ENCODE measurements at regions not wholly inside any gene's neighbourhood (a gene's known extent, or its start where the extent isn't known, plus 50 kb on each side); places are given as distances from the start of the nearest gene placed in this dataset.

DNA sequence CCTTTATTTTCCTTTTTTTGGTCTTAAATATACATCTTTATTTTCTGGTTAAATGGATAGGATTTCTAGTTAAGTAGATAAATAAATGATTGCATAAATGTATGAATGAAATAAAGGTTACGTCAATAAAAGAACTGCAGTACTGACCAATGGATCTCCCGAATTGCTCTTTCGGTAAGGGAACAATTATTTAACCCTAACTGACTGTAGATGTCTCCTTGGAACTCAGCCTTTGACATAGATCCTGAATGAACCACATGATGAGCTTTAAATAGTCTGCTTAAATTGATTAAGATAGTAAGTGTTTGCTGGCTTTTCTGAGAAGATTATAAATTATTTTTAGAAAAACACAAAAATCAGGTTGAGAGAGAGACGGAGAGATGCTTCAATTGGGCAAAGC lies 391.0 kb upstream of the SYT1 start:
- TF ChIP-seq, protein P1, sequence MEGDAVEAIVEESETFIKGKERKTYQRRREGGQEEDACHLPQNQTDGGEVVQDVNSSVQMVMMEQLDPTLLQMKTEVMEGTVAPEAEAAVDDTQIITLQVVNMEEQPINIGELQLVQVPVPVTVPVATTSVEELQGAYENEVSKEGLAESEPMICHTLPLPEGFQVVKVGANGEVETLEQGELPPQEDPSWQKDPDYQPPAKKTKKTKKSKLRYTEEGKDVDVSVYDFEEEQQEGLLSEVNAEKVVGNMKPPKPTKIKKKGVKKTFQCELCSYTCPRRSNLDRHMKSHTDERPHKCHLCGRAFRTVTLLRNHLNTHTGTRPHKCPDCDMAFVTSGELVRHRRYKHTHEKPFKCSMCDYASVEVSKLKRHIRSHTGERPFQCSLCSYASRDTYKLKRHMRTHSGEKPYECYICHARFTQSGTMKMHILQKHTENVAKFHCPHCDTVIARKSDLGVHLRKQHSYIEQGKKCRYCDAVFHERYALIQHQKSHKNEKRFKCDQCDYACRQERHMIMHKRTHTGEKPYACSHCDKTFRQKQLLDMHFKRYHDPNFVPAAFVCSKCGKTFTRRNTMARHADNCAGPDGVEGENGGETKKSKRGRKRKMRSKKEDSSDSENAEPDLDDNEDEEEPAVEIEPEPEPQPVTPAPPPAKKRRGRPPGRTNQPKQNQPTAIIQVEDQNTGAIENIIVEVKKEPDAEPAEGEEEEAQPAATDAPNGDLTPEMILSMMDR (IDR thresholded peaks at IDR 0.05): no peak

DNA sequence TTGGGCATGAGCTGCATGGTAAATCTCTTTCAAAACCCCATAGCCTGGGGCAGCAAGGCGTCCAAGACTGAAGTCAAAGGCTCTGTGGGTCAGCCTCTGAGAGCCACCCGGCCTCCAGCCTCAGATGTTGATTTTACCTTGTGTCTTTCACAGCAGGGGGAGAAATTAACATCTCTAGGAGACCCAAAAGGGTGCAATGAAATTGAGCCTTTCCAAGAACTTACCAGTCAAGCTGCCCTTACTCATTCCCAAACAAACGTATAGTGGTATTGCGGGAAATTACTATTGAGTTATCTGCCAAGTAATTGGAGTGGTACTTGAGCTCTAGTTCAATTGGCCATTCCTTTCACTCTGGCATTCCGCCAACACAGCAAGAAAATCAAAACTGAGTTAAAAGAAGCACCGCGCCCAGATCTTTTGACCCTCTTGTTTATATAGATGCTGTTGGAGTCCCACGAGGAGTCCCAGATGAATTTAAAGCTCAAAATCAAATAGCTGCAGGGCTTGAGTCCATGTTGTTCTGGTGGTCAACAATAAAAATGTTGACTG lies 380.7 kb upstream of the SYT1 start:
- TF ChIP-seq, protein P1 (IDR thresholded peaks at IDR 0.05): no peak

DNA sequence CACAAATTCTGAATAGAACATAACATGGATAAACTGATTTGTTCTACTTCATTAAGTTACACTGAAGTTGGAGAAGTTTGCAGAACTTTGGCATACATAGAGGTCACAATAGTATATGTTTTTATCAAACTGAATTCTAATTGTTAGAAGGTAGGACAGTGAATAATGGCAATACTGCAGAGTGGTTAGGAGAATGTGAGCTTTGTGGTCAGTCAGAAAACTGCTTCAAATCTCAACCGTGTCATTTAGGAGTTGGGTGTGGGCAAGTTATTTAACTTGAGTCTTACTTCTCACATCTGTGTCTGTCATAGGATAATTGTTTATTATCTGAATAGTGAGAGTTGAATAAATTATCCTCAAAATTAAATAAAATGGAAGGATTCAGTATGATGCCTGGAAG lies 374.6 kb upstream of the SYT1 start:
- TF ChIP-seq, protein P1 (IDR thresholded peaks at IDR 0.05): no peak

DNA sequence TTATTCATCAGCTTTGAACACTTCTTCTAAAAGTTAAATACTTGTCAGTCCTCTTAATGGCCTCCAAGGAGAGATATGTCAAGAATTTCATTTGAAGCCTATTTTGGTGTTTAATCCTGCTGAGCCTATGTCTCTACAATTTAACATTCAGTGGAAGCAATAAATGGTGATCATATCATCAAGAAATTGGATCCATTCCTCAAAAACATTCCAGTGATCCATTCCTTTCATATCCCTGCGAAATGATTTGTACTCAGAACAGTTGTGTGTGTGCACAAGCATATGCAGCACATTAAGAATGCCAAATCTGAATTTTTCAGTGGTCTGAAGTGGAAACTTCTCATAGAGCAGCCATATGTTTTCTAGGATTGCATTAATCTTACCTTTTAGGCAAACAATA lies 373.7 kb upstream of the SYT1 start:
- TF ChIP-seq, protein P1 (IDR thresholded peaks at IDR 0.05): no peak

DNA sequence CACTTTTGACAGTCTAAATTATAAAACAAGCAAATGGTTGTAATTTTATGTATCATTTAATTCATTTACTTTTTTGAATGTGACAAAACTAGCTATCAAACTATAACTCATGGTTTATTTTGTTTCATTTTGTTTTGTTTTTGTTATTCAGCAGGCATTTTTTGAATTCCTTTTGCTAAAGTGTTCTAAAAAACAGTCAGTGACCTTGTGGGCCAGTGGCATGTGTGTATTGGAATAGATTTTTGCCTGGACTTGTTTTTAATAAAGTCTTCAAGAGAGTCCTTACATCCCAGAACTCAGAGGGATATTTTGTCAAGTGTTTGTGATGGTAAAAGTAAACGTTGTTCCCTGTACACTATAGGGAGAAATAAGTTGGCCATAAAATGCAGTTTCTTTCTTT lies 369.7 kb upstream of the SYT1 start:
- TF ChIP-seq, protein P1 (IDR thresholded peaks at IDR 0.05): no peak

DNA sequence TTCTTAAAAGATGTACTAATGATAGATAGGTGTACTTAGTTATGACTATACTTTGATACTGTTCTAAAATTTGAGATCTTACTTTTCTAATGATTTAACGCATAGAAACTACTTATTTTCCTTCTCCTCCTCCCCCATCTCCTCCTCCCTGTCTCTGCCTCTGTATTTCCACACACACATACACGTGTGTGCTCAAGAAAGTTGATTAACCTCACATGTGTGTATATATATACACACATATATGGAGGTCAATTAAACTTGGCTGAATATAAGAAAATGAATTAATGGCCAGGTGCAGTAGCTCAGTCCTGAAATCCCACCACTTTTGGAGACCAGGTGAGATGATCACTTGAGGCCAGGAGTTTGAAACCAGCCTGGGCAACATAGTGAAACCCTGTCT lies 362.7 kb upstream of the SYT1 start:
- TF ChIP-seq, protein P1 (IDR thresholded peaks at IDR 0.05): no peak

DNA sequence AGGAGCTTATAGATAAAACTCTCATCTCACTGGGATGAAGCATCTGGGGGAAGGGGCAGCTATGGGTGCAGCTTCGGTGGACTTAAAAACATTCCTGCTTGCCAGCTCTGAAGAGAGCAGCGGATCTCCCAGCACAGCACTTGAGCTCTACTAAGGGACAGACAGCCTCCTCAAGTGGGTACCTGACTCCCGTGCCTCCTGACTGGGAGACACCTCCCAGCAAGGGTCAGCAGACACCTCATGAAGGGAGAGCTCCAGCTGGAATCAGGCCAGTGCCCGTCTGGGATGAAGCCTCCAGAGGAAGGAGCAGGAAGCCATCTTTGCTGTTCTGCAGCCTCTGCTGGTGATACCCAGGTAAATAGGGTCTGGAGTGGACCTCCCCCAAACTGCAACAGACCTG lies 345.2 kb upstream of the SYT1 start:
- TF ChIP-seq, protein P1 (IDR thresholded peaks at IDR 0.05): no peak

Data from LNCAP (cell line).